Transverse colon (tissue), 4 donors: ENCODE measurements at regions not wholly inside any gene's neighbourhood (a gene's known extent, or its start where the extent isn't known, plus 50 kb on each side); places are given as distances from the start of the nearest gene placed in this dataset.
A peak's percentile ranks its signal among the peaks of the same experiment; 100 is the strongest.

Experiments
- DNase-seq: peaks from one replicate; pipeline ENCODE4 v3.0.0-alpha.2; 2019
- H3K27ac ChIP-seq, 4 donors: fragments of 200-600 bp; sonication (generic); 2 replicates each; pipeline ENCODE4 v1.5.1; 2016 to 2018; ENCODE audit warnings: inconsistent platforms in 4 of 4
- H3K27me3 ChIP-seq: fragments of 200-600 bp; sonication (generic); 2 replicates; pipeline ENCODE4 v1.5.1; 2017; ENCODE audit warnings: inconsistent platforms
- H3K36me3 ChIP-seq, 4 donors: fragments of 200-600 bp; sonication (generic); 2 replicates each; pipeline ENCODE4 v1.5.1; 2017 to 2019; ENCODE audit warnings: inconsistent platforms in 4 of 4
- H3K4me1 ChIP-seq, 4 donors: fragments of 200-600 bp; sonication (generic); 2 replicates each; pipeline ENCODE4 v1.5.1; 2017 to 2020; ENCODE audit warnings: inconsistent platforms in 4 of 4
- H3K4me3 ChIP-seq, 4 donors: fragments of 200-600 bp; sonication (generic); 1 replicate in 1 of 4; 2 replicates in 3 of 4; pipeline versions ENCODE4 v1.5.1 to v1.6.1; 2017 to 2019; ENCODE audit warnings: inconsistent platforms in 4 of 4
- H3K9me3 ChIP-seq, 2 donors: fragments of 200-600 bp; sonication (generic); 2 replicates each; pipeline ENCODE4 v1.5.1; 2017 to 2019; ENCODE audit warnings: inconsistent platforms in 2 of 2
- CTCF ChIP-seq, 5 experiments: fragments of 200-600 bp in 3 of 5; fragments of 450-650 bp in 2 of 5; sonication (generic) in 3 of 5; IDR thresholded peaks; 1 replicate in 2 of 5; 2 replicates in 3 of 5; pipeline ENCODE4 v1.5.1; 2016 to 2017; ENCODE audit warnings: antibody characterized with exemption in 5 of 5, inconsistent platforms in 3 of 5, mild to moderate bottlenecking in 2 of 5, moderate library complexity in 1 of 5
- EP300 ChIP-seq: sonication (generic); formaldehyde crosslinking; IDR thresholded peaks from one replicate; pipeline ENCODE4 v1.6.1; 2017; ENCODE audit warnings: antibody characterized with exemption, low read depth
- POLR2A ChIP-seq: fragments of 450-650 bp; IDR thresholded peaks from one replicate; pipeline ENCODE4 v1.6.1; 2016; ENCODE audit warnings: antibody characterized with exemption, mild to moderate bottlenecking, moderate library complexity
- POLR2AphosphoS5 ChIP-seq, 3 donors: sonication (generic); formaldehyde crosslinking; IDR thresholded peaks; one replicate each; pipeline ENCODE4 v1.6.1; 2016; ENCODE audit warnings: antibody characterized with exemption in 3 of 3
- WGBS, 2 donors: methylation state at CpG; one replicate each; pipeline ENCODE4 v1.1.5; 2018; ENCODE audit warnings: low coverage in 1 of 2; 5-methylcytosine and 5-hydroxymethylcytosine counted together
- in situ Hi-C, 4 donors: fragments of 200-750 bp; cut with MboI; loops; one replicate each; pipeline versions ENCODE4 v1.15.0 to v1.15.1; 2017; ENCODE audit warnings: low sequenced_read_pairs in 3 of 4, low pct_ligation_motif_present in 1 of 4, low pct_unique_long_range_greater_than_20kb in 1 of 4
- intact Hi-C: fragments of 100-400 bp; cut with DNase I; formaldehyde crosslinking; loops from one replicate; pipeline ENCODE4 v1.15.1; 2023; ENCODE audit warnings: low total_unique reads

- Histone ChIP-seq H3K27ac (no peak overlapping the region), H3K4me3 (no peak overlapping the region), H3K9me3 (no peaks in the 10 kb centered on the region), H3K27me3 (no peaks in the 10 kb centered on the region), H3K36me3 (no peaks in the 10 kb centered on the region), H3K4me1 (peaks cover 0 to 17% (median 5%) of the 10 kb centered on the region in 4 donors)
- in situ Hi-C loops = no loop called here
- DNase-seq = no peak
- intact Hi-C loops = no loop called here
- TF ChIP-seq EP300 = no peak
- no peak for TF ChIP-seq POLR2A
- TF ChIP-seq CTCF (IDR thresholded peaks at IDR 0.05) = no peak
- no peak for TF ChIP-seq POLR2AphosphoS5 (IDR thresholded peaks at IDR 0.05)
- 68 to 71% methylated on average over 1 of the region's 1 CpG for WGBS, 2 donors
Observed at GRCh38 chr7:82701949-82702348, 258.4 kb upstream of the CACNA2D1 start.

- H3K4me1 ChIP-seq = peaks cover 0 to 17% (median 5%) of the 10 kb centered on the region in 4 donors
- 45 to 56% methylated on average over 1 to 2 of the region's 2 CpGs for WGBS, 2 donors
- no peaks in the 10 kb centered on the region for H3K9me3 ChIP-seq
- no peak overlapping the region for H3K27ac ChIP-seq
- peak; percentile 8 for DNase-seq
- no peaks in the 10 kb centered on the region for H3K36me3 ChIP-seq
- no peaks in the 10 kb centered on the region for H3K27me3 ChIP-seq
- TF ChIP-seq CTCF (IDR thresholded peaks at IDR 0.05) = no peak
- TF ChIP-seq POLR2A = no peak
- no peak for TF ChIP-seq EP300
- TF ChIP-seq POLR2AphosphoS5 (IDR thresholded peaks at IDR 0.05) = no peak
- intact Hi-C loops (no loop called here), in situ Hi-C loops (no loop called here)
- H3K4me3 ChIP-seq = no peak overlapping the region
Observed at GRCh38 chr7:82700741-82701140, 257.2 kb upstream of the CACNA2D1 start.

GRCh38 chr7:82699773-82700186, 256.2 kb upstream of the CACNA2D1 start:
- TF ChIP-seq CTCF (IDR thresholded peaks at IDR 0.05) (no peak), POLR2A (no peak), EP300 (no peak), POLR2AphosphoS5 (IDR thresholded peaks at IDR 0.05) (no peak)
- no peak overlapping the region for H3K27ac ChIP-seq
- H3K4me1 ChIP-seq = peaks cover 0 to 17% (median 5%) of the 10 kb centered on the region in 4 donors
- intact Hi-C loops (no loop called here), in situ Hi-C loops (no loop called here)
- peak; percentile 55 for DNase-seq
- no peaks in the 10 kb centered on the region for H3K9me3 ChIP-seq
- no peaks in the 10 kb centered on the region for H3K36me3 ChIP-seq
- no peaks in the 10 kb centered on the region for H3K27me3 ChIP-seq
- 62 to 80% methylated on average over 1 to 3 of the region's 3 CpGs for WGBS, 2 donors
- H3K4me3 ChIP-seq = no peak overlapping the region

GRCh38 chr7:82697897-82698296, 254.3 kb upstream of the CACNA2D1 start:
- no peak overlapping the region for H3K27ac ChIP-seq
- in situ Hi-C loops (no loop called here), intact Hi-C loops (no loop called here)
- no peaks in the 10 kb centered on the region for H3K27me3 ChIP-seq
- H3K4me3 ChIP-seq = no peak overlapping the region
- H3K4me1 ChIP-seq = peaks cover 0 to 17% (median 5%) of the 10 kb centered on the region in 4 donors
- no peak for DNase-seq
- WGBS, 2 donors = 74 to 82% methylated on average over 3 of the region's 3 CpGs
- TF ChIP-seq POLR2AphosphoS5 (IDR thresholded peaks at IDR 0.05) = no peak
- TF ChIP-seq EP300 = no peak
- no peak for TF ChIP-seq CTCF (IDR thresholded peaks at IDR 0.05)
- TF ChIP-seq POLR2A = no peak
- H3K36me3 ChIP-seq = no peaks in the 10 kb centered on the region
- no peaks in the 10 kb centered on the region for H3K9me3 ChIP-seq
